Effector memory CD4-positive, alpha-beta T cell (primary cell): ENCODE measurements at regions not wholly inside any gene's neighbourhood (a gene's known extent, or its start where the extent isn't known, plus 50 kb on each side); places are given as distances from the start of the nearest gene placed in this dataset.
"Not testable (repeated sequence)": the region's sequence is repeated elsewhere in the genome, so short reads cannot be mapped to it uniquely, and the experiment has no call there.

Experiments
- DNase-seq, 3 donors: peaks; one replicate each; pipeline ENCODE4 v3.0.0-alpha.2; 2020
- H3K27ac ChIP-seq: 2 replicates; pipeline ENCODE4 v1.7.0; 2013; ENCODE audit warnings: mild to moderate bottlenecking, low read length, moderate library complexity; ENCODE audit not compliant: insufficient read depth, poor library complexity, severe bottlenecking
- H3K27me3 ChIP-seq: replicated peaks from 2 replicates; pipeline ENCODE4 v1.7.0; 2013; ENCODE audit warnings: mild to moderate bottlenecking, low read length; ENCODE audit not compliant: insufficient read depth, control insufficient read depth, poor library complexity, severe bottlenecking
- H3K36me3 ChIP-seq: 2 replicates; pipeline ENCODE4 v1.7.0; 2013; ENCODE audit warnings: mild to moderate bottlenecking, low read length, moderate library complexity; ENCODE audit not compliant: control insufficient read depth, insufficient read depth
- H3K4me1 ChIP-seq: 2 replicates; pipeline ENCODE4 v1.7.0; 2013; ENCODE audit warnings: low read length, mild to moderate bottlenecking; ENCODE audit not compliant: control insufficient read depth, insufficient read depth, poor library complexity, severe bottlenecking
- H3K4me3 ChIP-seq: 2 replicates; pipeline ENCODE4 v1.7.0; 2013; ENCODE audit warnings: low read length, low read depth, mild to moderate bottlenecking; ENCODE audit not compliant: insufficient read depth, poor library complexity, severe bottlenecking
- H3K9me3 ChIP-seq: 2 replicates; pipeline ENCODE4 v1.7.0; 2013; ENCODE audit warnings: mild to moderate bottlenecking, low read length, moderate library complexity; ENCODE audit not compliant: control insufficient read depth

- H3K36me3 ChIP-seq, H3K4me1 ChIP-seq, H3K9me3 ChIP-seq, H3K4me3 ChIP-seq, H3K27ac ChIP-seq, H3K27me3 ChIP-seq, DNase-seq: not testable (repeated sequence)
These were observed 235.9 kb downstream of the BCL2L11 start for GRCh38 chr2:111356512-111357031.

GRCh38 chr2:111365986-111366640 lies 245.4 kb downstream of the BCL2L11 start:
- not testable (repeated sequence) for DNase-seq, H3K4me1 ChIP-seq, H3K27me3 ChIP-seq, H3K27ac ChIP-seq, H3K4me3 ChIP-seq, H3K36me3 ChIP-seq, H3K9me3 ChIP-seq

DNA sequence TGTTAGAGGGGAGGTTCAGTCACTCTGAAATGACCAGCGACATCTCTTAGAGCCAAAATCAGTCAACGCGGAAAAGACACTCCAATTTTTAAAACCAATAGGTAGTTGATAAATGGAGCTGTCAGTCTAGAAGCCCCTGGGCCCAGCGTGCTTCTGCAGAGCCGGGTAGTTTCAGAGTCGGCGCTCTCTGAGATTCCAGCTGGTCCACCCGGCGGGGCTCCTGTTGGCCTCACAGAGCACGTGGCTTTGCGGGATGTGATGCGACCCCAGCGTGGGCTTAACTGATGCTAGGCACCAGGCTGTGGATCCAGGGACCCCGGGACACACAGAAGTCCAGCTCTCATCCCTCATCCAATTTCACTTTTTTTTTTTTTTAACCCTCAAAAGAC lies 245.9 kb downstream of the BCL2L11 start:
- H3K4me3 ChIP-seq, H3K36me3 ChIP-seq, H3K27ac ChIP-seq, DNase-seq, H3K4me1 ChIP-seq, H3K27me3 ChIP-seq, H3K9me3 ChIP-seq: not testable (repeated sequence)

GRCh38 chr2:111367080-111367479 lies 246.4 kb downstream of the BCL2L11 start:
- H3K4me3 ChIP-seq, H3K27ac ChIP-seq, H3K27me3 ChIP-seq, H3K9me3 ChIP-seq, DNase-seq, H3K36me3 ChIP-seq, H3K4me1 ChIP-seq: not testable (repeated sequence)

GRCh38 chr2:111367871-111368270 lies 247.2 kb downstream of the BCL2L11 start:
- not testable (repeated sequence) for H3K4me1 ChIP-seq, DNase-seq, H3K27me3 ChIP-seq, H3K9me3 ChIP-seq, H3K36me3 ChIP-seq, H3K4me3 ChIP-seq, H3K27ac ChIP-seq

DNA sequence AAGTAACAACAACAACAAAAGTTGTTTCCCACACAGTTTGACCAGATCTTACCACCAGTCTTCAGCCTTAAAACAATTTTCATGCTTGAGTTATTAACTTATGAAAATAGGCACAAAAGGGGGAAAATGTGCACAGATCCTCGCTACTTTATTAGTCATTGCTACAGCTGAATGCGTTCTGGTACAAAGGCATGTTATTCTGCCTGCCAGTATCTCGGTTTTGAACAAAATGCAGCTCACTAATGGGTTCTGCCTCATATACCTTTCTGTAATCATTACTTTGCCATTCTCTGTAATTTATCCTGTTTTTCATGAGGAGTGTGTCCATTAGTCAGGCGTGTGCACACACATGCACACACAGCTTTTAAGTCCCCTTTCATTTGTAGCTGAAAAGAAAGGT lies 247.6 kb downstream of the BCL2L11 start:
- H3K9me3 ChIP-seq, H3K36me3 ChIP-seq, DNase-seq, H3K4me3 ChIP-seq, H3K4me1 ChIP-seq, H3K27me3 ChIP-seq, H3K27ac ChIP-seq: not testable (repeated sequence)

- not testable (repeated sequence) for H3K36me3 ChIP-seq, H3K27ac ChIP-seq, DNase-seq, H3K27me3 ChIP-seq, H3K4me1 ChIP-seq, H3K4me3 ChIP-seq, H3K9me3 ChIP-seq
These were observed 252.3 kb downstream of the BCL2L11 start for GRCh38 chr2:111373060-111373459.

DNA sequence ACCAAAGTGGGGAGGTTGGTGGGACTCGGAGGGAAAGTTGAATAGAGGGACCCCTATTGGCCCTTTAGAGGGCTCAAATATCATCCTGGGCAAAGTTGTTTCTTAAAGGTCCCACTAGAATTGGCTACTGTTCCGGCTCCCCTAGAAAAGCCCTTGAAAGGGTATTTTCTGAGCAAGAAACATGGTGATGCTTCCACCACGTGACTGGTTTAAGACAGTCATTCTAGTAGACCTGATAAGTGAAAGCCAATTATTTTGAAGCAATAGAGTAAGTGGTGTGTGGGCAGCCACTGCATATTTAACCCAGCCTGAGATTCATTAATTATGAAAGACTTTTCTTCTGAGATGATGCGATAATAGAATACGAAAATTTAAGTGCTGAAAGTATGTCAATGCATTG lies 253.3 kb downstream of the BCL2L11 start:
- H3K4me3 ChIP-seq, H3K27ac ChIP-seq, H3K4me1 ChIP-seq, H3K9me3 ChIP-seq, H3K27me3 ChIP-seq, H3K36me3 ChIP-seq, DNase-seq: not testable (repeated sequence)

- H3K27me3 ChIP-seq, DNase-seq, H3K27ac ChIP-seq, H3K36me3 ChIP-seq, H3K4me3 ChIP-seq, H3K4me1 ChIP-seq, H3K9me3 ChIP-seq: not testable (repeated sequence)
These were observed 254.0 kb downstream of the BCL2L11 start for GRCh38 chr2:111374734-111375133.

DNA sequence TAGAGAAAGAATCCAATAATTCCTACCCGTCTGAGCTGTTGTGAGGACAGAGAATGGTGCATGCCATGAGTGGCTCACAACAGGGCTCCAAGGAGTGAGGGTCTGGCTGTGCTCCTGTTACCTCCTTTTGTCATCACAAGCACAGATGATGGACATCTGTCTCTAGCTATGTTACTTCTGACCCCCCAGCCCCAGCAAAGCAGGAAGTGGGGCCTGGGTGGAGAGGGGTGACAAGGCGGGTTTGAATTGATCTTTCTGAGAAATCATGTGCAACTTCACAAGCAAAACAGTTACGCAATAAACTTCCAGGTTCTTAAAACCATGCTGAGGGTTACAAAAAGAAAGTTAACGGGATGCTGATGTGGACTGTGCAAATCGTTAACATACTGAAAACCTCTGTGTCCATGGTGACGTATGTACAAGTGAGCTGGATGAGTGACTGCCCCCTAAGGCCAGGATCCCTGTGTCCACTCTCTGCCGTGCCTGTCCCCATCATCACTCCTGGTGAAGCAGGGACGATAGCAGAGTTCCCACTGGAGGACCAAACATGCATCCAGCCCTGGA lies 254.7 kb downstream of the BCL2L11 start:
- not testable (repeated sequence) for H3K36me3 ChIP-seq, H3K9me3 ChIP-seq, H3K27me3 ChIP-seq, DNase-seq, H3K27ac ChIP-seq, H3K4me3 ChIP-seq, H3K4me1 ChIP-seq
